ENCODE measurements at regions not wholly inside any gene's neighbourhood (a gene's known extent, or its start where the extent isn't known, plus 50 kb on each side); places are given as distances from the start of the nearest gene placed in this dataset.

DNA sequence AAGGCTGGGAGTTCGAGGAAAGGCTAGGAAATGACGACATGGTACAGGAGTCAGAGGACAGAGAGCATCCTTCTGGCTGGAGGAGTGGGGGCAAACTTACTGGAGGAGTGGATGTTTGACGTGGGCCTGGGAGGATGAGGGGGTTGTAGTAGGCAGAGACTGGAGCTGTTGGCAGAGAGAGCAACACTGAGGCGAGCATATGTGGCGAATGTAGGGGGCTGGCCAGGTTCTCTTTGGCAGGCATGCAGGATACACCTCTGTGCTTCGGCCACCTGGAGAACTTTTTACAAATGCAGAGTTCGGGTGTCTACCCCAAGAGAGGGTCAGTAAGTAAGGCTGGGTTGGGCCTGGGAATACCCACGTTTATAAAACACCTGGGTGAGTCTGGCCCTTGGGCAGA is 385.7 kb downstream of the FUT8 start:
- TF ChIP-seq, protein P1, sequence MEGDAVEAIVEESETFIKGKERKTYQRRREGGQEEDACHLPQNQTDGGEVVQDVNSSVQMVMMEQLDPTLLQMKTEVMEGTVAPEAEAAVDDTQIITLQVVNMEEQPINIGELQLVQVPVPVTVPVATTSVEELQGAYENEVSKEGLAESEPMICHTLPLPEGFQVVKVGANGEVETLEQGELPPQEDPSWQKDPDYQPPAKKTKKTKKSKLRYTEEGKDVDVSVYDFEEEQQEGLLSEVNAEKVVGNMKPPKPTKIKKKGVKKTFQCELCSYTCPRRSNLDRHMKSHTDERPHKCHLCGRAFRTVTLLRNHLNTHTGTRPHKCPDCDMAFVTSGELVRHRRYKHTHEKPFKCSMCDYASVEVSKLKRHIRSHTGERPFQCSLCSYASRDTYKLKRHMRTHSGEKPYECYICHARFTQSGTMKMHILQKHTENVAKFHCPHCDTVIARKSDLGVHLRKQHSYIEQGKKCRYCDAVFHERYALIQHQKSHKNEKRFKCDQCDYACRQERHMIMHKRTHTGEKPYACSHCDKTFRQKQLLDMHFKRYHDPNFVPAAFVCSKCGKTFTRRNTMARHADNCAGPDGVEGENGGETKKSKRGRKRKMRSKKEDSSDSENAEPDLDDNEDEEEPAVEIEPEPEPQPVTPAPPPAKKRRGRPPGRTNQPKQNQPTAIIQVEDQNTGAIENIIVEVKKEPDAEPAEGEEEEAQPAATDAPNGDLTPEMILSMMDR (IDR thresholded peaks at IDR 0.05), result no peak
- TF ChIP-seq POLR2AphosphoS5 (IDR thresholded peaks at IDR 0.05) (no peak), POLR2A (IDR thresholded peaks at IDR 0.05) (no peak)
